ENCODE measurements at regions not wholly inside any gene's neighbourhood (a gene's known extent, or its start where the extent isn't known, plus 50 kb on each side); places are given as distances from the start of the nearest gene placed in this dataset.

GRCh38 chr14:53628732-53629430 is 327.7 kb downstream of the BMP4 start:
- Histone ChIP-seq H3K36me3 (no peaks in the 10 kb centered on the region), H3K27me3 (replicated peaks; ENCODE audit: insufficient read depth) (no peaks in the 10 kb centered on the region), H3K4me1 (replicated peaks) (no peaks in the 10 kb centered on the region), H3K27ac (no peak overlapping the region), H3K9me3 (no peaks in the 10 kb centered on the region), H3K4me3 (no peak overlapping the region)
- TF ChIP-seq POLR2AphosphoS5 (IDR thresholded peaks at IDR 0.05): no peak
- TF ChIP-seq CTCF (IDR thresholded peaks at IDR 0.05): no peak
- no peak for TF ChIP-seq POLR2A (IDR thresholded peaks at IDR 0.05)
- no peak for DNase-seq (ENCODE audit: low spot score)
- WGBS: 46% methylated on average over 6 of the region's 6 CpGs
- intact Hi-C loops (cut with DNase I): no loop called here

GRCh38 chr14:53628261-53628660 is 328.4 kb downstream of the BMP4 start:
- H3K4me1 ChIP-seq (replicated peaks): no peaks in the 10 kb centered on the region
- H3K27me3 ChIP-seq (replicated peaks; ENCODE audit: insufficient read depth): no peaks in the 10 kb centered on the region
- H3K4me3 ChIP-seq: no peak overlapping the region
- DNase-seq (ENCODE audit: low spot score): no peak
- intact Hi-C loops (cut with DNase I): no loop called here
- no peaks in the 10 kb centered on the region for H3K9me3 ChIP-seq
- H3K36me3 ChIP-seq: no peaks in the 10 kb centered on the region
- 83% methylated on average over 1 of the region's 1 CpG for WGBS
- no peak for TF ChIP-seq CTCF (IDR thresholded peaks at IDR 0.05)
- no peak for TF ChIP-seq POLR2A (IDR thresholded peaks at IDR 0.05)
- TF ChIP-seq POLR2AphosphoS5 (IDR thresholded peaks at IDR 0.05): no peak
- H3K27ac ChIP-seq: no peak overlapping the region

- Histone ChIP-seq H3K9me3 (no peaks in the 10 kb centered on the region), H3K4me1 (replicated peaks) (no peaks in the 10 kb centered on the region), H3K36me3 (no peaks in the 10 kb centered on the region), H3K27ac (no peak overlapping the region), H3K4me3 (no peak overlapping the region), H3K27me3 (replicated peaks; ENCODE audit: insufficient read depth) (no peaks in the 10 kb centered on the region)
- intact Hi-C loops (cut with DNase I): no loop called here
- 96% methylated on average over 2 of the region's 2 CpGs for WGBS
- no peak for DNase-seq (ENCODE audit: low spot score)
- TF ChIP-seq CTCF (IDR thresholded peaks at IDR 0.05): no peak
- no peak for TF ChIP-seq POLR2AphosphoS5 (IDR thresholded peaks at IDR 0.05)
- no peak for TF ChIP-seq POLR2A (IDR thresholded peaks at IDR 0.05)
Measured at GRCh38 chr14:53626761-53627160, 329.9 kb downstream of the BMP4 start.

- Histone ChIP-seq H3K27ac (no peak overlapping the region), H3K4me1 (replicated peaks) (no peaks in the 10 kb centered on the region), H3K9me3 (no peaks in the 10 kb centered on the region), H3K4me3 (no peak overlapping the region), H3K36me3 (no peaks in the 10 kb centered on the region), H3K27me3 (replicated peaks; ENCODE audit: insufficient read depth) (no peaks in the 10 kb centered on the region)
- TF ChIP-seq POLR2AphosphoS5 (IDR thresholded peaks at IDR 0.05): no peak
- no peak for TF ChIP-seq POLR2A (IDR thresholded peaks at IDR 0.05)
- TF ChIP-seq CTCF (IDR thresholded peaks at IDR 0.05): no peak
- intact Hi-C loops (cut with DNase I): no loop called here
- 93% methylated on average over 3 of the region's 3 CpGs for WGBS
- DNase-seq (ENCODE audit: low spot score): no peak
Measured at GRCh38 chr14:53622447-53622846, 334.2 kb downstream of the BMP4 start.

- H3K4me1 ChIP-seq (replicated peaks): no peaks in the 10 kb centered on the region
- no peak for DNase-seq (ENCODE audit: low spot score)
- 53% methylated on average over 2 of the region's 2 CpGs for WGBS
- H3K36me3 ChIP-seq: no peaks in the 10 kb centered on the region
- no peaks in the 10 kb centered on the region for H3K27me3 ChIP-seq (replicated peaks; ENCODE audit: insufficient read depth)
- TF ChIP-seq POLR2A (IDR thresholded peaks at IDR 0.05) (no peak), CTCF (IDR thresholded peaks at IDR 0.05) (no peak), POLR2AphosphoS5 (IDR thresholded peaks at IDR 0.05) (no peak)
- H3K9me3 ChIP-seq: no peaks in the 10 kb centered on the region
- no peak overlapping the region for H3K4me3 ChIP-seq
- H3K27ac ChIP-seq: no peak overlapping the region
- intact Hi-C loops (cut with DNase I): loop anchor here (2.0 kb wide), 1 partner anchor 23 kb away; no protein-coding TSS in a partner anchor
Measured at GRCh38 chr14:53621921-53622320, 334.7 kb downstream of the BMP4 start.
